ENCODE measurements at regions not wholly inside any gene's neighbourhood (a gene's known extent, or its start where the extent isn't known, plus 50 kb on each side); places are given as distances from the start of the nearest gene placed in this dataset.
A peak's percentile ranks its signal among the peaks of the same experiment; 100 is the strongest.

DNA sequence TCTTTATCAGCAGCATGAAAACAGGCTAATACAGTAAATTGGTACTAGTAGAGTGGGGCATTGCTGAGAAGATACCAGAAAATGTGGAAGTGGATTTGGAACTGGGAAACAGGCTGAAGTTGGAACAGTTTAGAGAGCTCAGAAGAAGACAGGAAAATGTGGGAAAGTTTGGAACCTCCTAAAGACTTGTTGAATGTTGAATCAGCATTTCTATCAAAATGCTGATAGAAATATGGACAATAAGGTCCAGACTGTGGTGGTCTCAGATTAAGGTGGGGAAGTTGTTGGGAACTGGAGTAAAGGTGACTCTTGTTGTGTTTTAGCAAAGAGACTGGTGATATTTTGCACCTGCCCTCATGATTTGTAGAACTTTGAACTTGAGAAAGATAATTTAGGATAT lies 231.2 kb upstream of the KCND2 start:
- Histone ChIP-seq H3K36me3 (ENCODE audit: control insufficient read depth in 4 of 4, insufficient read depth in 4 of 4, low read length in 4 of 4) (no peaks in the 10 kb centered on the region), H3K9me3 (ENCODE audit: control insufficient read depth in 4 of 4, insufficient read depth in 3 of 4, low read length in 3 of 4) (peaks cover 0 to 4% (median 0%) of the 10 kb centered on the region in 4 donors), H3K27ac (ENCODE audit: low read depth in 1 of 2, low read length in 1 of 2) (no peak overlapping the region), H3K27me3 (ENCODE audit: control insufficient read depth in 3 of 3, insufficient read depth in 3 of 3, low read length in 2 of 3) (no peaks in the 10 kb centered on the region), H3K4me1 (ENCODE audit: control insufficient read depth in 5 of 5, insufficient read depth in 5 of 5, low read length in 5 of 5) (no peaks in the 10 kb centered on the region), H3K9ac (ENCODE audit: insufficient read depth in 1 of 2, low read length in 2 of 2) (no peak overlapping the region), H3K4me3 (no peak overlapping the region)
- no peak for ATAC-seq (ENCODE audit: insufficient read depth, low FRiP score)
- TF ChIP-seq, protein P1, sequence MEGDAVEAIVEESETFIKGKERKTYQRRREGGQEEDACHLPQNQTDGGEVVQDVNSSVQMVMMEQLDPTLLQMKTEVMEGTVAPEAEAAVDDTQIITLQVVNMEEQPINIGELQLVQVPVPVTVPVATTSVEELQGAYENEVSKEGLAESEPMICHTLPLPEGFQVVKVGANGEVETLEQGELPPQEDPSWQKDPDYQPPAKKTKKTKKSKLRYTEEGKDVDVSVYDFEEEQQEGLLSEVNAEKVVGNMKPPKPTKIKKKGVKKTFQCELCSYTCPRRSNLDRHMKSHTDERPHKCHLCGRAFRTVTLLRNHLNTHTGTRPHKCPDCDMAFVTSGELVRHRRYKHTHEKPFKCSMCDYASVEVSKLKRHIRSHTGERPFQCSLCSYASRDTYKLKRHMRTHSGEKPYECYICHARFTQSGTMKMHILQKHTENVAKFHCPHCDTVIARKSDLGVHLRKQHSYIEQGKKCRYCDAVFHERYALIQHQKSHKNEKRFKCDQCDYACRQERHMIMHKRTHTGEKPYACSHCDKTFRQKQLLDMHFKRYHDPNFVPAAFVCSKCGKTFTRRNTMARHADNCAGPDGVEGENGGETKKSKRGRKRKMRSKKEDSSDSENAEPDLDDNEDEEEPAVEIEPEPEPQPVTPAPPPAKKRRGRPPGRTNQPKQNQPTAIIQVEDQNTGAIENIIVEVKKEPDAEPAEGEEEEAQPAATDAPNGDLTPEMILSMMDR (IDR thresholded peaks at IDR 0.05; ENCODE audit: control extremely low read depth, extremely low read depth): no peak
- no peak for DNase-seq

DNA sequence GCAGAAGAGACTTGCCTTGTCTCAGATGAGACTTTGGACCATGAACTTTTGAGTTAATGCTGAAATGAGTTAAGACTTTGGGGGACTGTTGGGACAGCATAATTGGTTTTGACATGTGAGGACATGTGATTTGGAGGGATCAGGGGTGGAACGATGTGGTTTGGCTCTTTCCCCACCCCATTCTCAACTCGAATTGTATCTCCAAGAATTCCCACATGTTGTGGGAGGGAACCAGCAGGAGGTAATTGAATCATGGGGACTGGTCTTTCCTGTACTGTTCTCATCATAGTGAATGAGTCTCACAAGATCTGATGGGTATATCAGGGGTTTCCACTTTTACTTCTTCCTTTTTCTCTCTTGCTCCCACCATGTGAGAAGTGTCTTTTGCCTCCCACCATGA lies 229.7 kb upstream of the KCND2 start:
- Histone ChIP-seq H3K9me3 (ENCODE audit: control insufficient read depth in 4 of 4, insufficient read depth in 3 of 4, low read length in 3 of 4) (peaks cover 0 to 4% (median 0%) of the 10 kb centered on the region in 4 donors), H3K27ac (ENCODE audit: low read depth in 1 of 2, low read length in 1 of 2) (no peak overlapping the region), H3K27me3 (ENCODE audit: control insufficient read depth in 3 of 3, insufficient read depth in 3 of 3, low read length in 2 of 3) (no peaks in the 10 kb centered on the region), H3K36me3 (ENCODE audit: control insufficient read depth in 4 of 4, insufficient read depth in 4 of 4, low read length in 4 of 4) (no peaks in the 10 kb centered on the region), H3K4me1 (ENCODE audit: control insufficient read depth in 5 of 5, insufficient read depth in 5 of 5, low read length in 5 of 5) (no peaks in the 10 kb centered on the region), H3K4me3 (no peak overlapping the region), H3K9ac (ENCODE audit: insufficient read depth in 1 of 2, low read length in 2 of 2) (no peak overlapping the region)
- TF ChIP-seq, protein P1 (IDR thresholded peaks at IDR 0.05; ENCODE audit: control extremely low read depth, extremely low read depth): no peak
- no peak for DNase-seq
- WGBS, 2 donors: 63 to 72% methylated on average over 2 of the region's 2 CpGs
- no peak for ATAC-seq (ENCODE audit: insufficient read depth, low FRiP score)

- H3K27ac ChIP-seq (ENCODE audit: low read depth in 1 of 2, low read length in 1 of 2): no peak overlapping the region
- 50 to 52% methylated on average over 9 of the region's 9 CpGs for WGBS, 2 donors
- H3K4me3 ChIP-seq: no peak overlapping the region
- no peaks in the 10 kb centered on the region for H3K27me3 ChIP-seq (ENCODE audit: control insufficient read depth in 3 of 3, insufficient read depth in 3 of 3, low read length in 2 of 3)
- ATAC-seq (ENCODE audit: insufficient read depth, low FRiP score) (peak; percentile 56), DNase-seq (peak; percentile 33 to 87 (median 68))
- TF ChIP-seq, protein P1 (IDR thresholded peaks at IDR 0.05; ENCODE audit: control extremely low read depth, extremely low read depth): no peak
- H3K4me1 ChIP-seq (ENCODE audit: control insufficient read depth in 5 of 5, insufficient read depth in 5 of 5, low read length in 5 of 5): no peaks in the 10 kb centered on the region
- H3K9me3 ChIP-seq (ENCODE audit: control insufficient read depth in 4 of 4, insufficient read depth in 3 of 4, low read length in 3 of 4): peaks cover 0 to 3% (median 0%) of the 10 kb centered on the region in 4 donors
- H3K36me3 ChIP-seq (ENCODE audit: control insufficient read depth in 4 of 4, insufficient read depth in 4 of 4, low read length in 4 of 4): no peaks in the 10 kb centered on the region
- no peak overlapping the region for H3K9ac ChIP-seq (ENCODE audit: insufficient read depth in 1 of 2, low read length in 2 of 2)
Observed at GRCh38 chr7:120052884-120053382, 220.0 kb upstream of the KCND2 start.

- Histone ChIP-seq H3K27me3 (ENCODE audit: control insufficient read depth in 3 of 3, insufficient read depth in 3 of 3, low read length in 2 of 3) (no peaks in the 10 kb centered on the region), H3K4me3 (no peak overlapping the region), H3K27ac (ENCODE audit: low read depth in 1 of 2, low read length in 1 of 2) (peak overlapping the region in 1 of 2 donors; percentile 63), H3K9me3 (ENCODE audit: control insufficient read depth in 4 of 4, insufficient read depth in 3 of 4, low read length in 3 of 4) (peaks cover 0 to 3% (median 0%) of the 10 kb centered on the region in 4 donors), H3K4me1 (ENCODE audit: control insufficient read depth in 5 of 5, insufficient read depth in 5 of 5, low read length in 5 of 5) (no peaks in the 10 kb centered on the region), H3K9ac (ENCODE audit: insufficient read depth in 1 of 2, low read length in 2 of 2) (no peak overlapping the region), H3K36me3 (ENCODE audit: control insufficient read depth in 4 of 4, insufficient read depth in 4 of 4, low read length in 4 of 4) (no peaks in the 10 kb centered on the region)
- DNase-seq: no peak
- 47 to 50% methylated on average over 5 of the region's 5 CpGs for WGBS, 2 donors
- TF ChIP-seq, protein P1 (IDR thresholded peaks at IDR 0.05; ENCODE audit: control extremely low read depth, extremely low read depth): no peak
- ATAC-seq (ENCODE audit: insufficient read depth, low FRiP score): no peak
Observed at GRCh38 chr7:120053390-120053961, 219.5 kb upstream of the KCND2 start.
